GM12878 (cell line): ENCODE measurements at regions not wholly inside any gene's neighbourhood (a gene's known extent, or its start where the extent isn't known, plus 50 kb on each side); places are given as distances from the start of the nearest gene placed in this dataset.

ENCODE experiments used
- ATAC-seq: fragments of 200-7000 bp; cut with Tn5 transposase; 3 replicates; pipeline ENCODE4 v1.9.1; 2020; ENCODE audit warnings: mild to moderate bottlenecking, moderate library complexity
- BruUV-seq: library from RNA; stranded (reverse); fragments of 400-500 nt; replicated peaks from 2 replicates; lab custom pipeline; 2021; lab: Mats Ljungman, UMichigan
- CTCF ChIA-PET: fragments of 300-600 bp; sonication (Branson Sonifier 250); formaldehyde crosslinking; extraction: SDS; loops from one replicate; lab custom pipeline; 2021; ENCODE audit warnings: inconsistent platforms; lab: Yijun Ruan, JAX
- POLR2A ChIA-PET: fragments of 350-600 bp; formaldehyde crosslinking; extraction: SDS; loops from one replicate; lab custom pipeline; 2021; ENCODE audit warnings: inconsistent platforms; lab: Charles Lee
- RAD21 ChIA-PET: fragments of 300-600 bp; sonication (Branson Sonifier 250); formaldehyde crosslinking; loops from one replicate; lab custom pipeline; 2023; ENCODE audit warnings: antibody characterized with exemption; ENCODE audit not compliant: unreplicated experiment; lab: Charles Lee
- SMC1A ChIA-PET: fragments of 300-600 bp; sonication (Branson Sonifier 250); formaldehyde crosslinking; loops from one replicate; lab custom pipeline; 2023; ENCODE audit not compliant: unreplicated experiment, uncharacterized antibody; lab: Charles Lee
- DNase-seq: peaks from one replicate; pipeline ENCODE4 v3.0.0-alpha.2; 2011; ENCODE audit warnings: low read depth, low spot score
- FAIRE-seq: peaks from 3 replicates; lab custom pipeline; 2011; peaks lifted over from hg19 to GRCh38; lab: Jason Lieb, UNC
- H2AFZ ChIP-seq: 2 replicates; pipeline ENCODE4 v1.6.0; 2011; ENCODE audit warnings: low read depth, low read length, control low read depth; ENCODE audit not compliant: control insufficient read depth
- H3K27ac ChIP-seq: 2 replicates; pipeline ENCODE4 v1.5.1; 2011; ENCODE audit warnings: control low read depth; ENCODE audit not compliant: control insufficient read depth, insufficient read depth
- H3K27me3 ChIP-seq, 2 experiments: replicated peaks in 1 of 2; 2 replicates each; pipeline versions ENCODE4 v1.6.0 to v1.6.1; 2011; ENCODE audit warnings: low read length in 1 of 2; ENCODE audit not compliant: control insufficient read depth in 2 of 2, insufficient read depth in 2 of 2
- H3K36me3 ChIP-seq, 2 experiments: 2 replicates each; pipeline ENCODE4 v1.5.1; 2011; ENCODE audit warnings: low read length in 1 of 2; ENCODE audit not compliant: control insufficient read depth in 2 of 2, insufficient read depth in 2 of 2
- H3K4me1 ChIP-seq: 2 replicates; pipeline ENCODE4 v1.6.1; 2011; ENCODE audit warnings: mild to moderate bottlenecking, low read length, moderate library complexity, mixed read lengths; ENCODE audit not compliant: control insufficient read depth, insufficient read depth
- H3K4me2 ChIP-seq: 2 replicates; pipeline ENCODE4 v1.6.0; 2011; ENCODE audit warnings: control low read depth; ENCODE audit not compliant: control insufficient read depth, insufficient read depth
- H3K4me3 ChIP-seq: fragments of 200-600 bp; sonication (generic); 2 replicates; pipeline ENCODE4 v1.5.1; 2016
- H3K79me2 ChIP-seq: 2 replicates; pipeline ENCODE4 v1.6.0; 2011; ENCODE audit warnings: low read length; ENCODE audit not compliant: control insufficient read depth, insufficient read depth
- H3K9ac ChIP-seq: 2 replicates; pipeline ENCODE4 v1.8.0; 2011; ENCODE audit warnings: low read length, control low read depth, mixed read lengths; ENCODE audit not compliant: control insufficient read depth, insufficient read depth
- H3K9me3 ChIP-seq: replicated peaks from 3 replicates; pipeline ENCODE4 v1.5.1; 2011; ENCODE audit warnings: mild to moderate bottlenecking, low read length; ENCODE audit not compliant: control insufficient read depth, insufficient read depth
- H4K20me1 ChIP-seq: 2 replicates; pipeline ENCODE4 v1.6.0; 2011; ENCODE audit not compliant: control insufficient read depth, insufficient read depth
- BHLHE40 ChIP-seq, 2 experiments: fragments of 450-650 bp in 1 of 2; IDR thresholded peaks; 2 replicates each; pipeline ENCODE4 v1.6.1; 2011 to 2017; ENCODE audit warnings: low read depth in 2 of 2, borderline replicate concordance in 1 of 2, improper control_type of control experiment in 1 of 2, low read length in 1 of 2, mild to moderate bottlenecking in 1 of 2
- CBFB ChIP-seq: IDR thresholded peaks from 2 replicates; pipeline ENCODE4 v1.6.1; 2016; ENCODE audit warnings: antibody characterized with exemption, low read depth
- E2F4 ChIP-seq: IDR thresholded peaks from 2 replicates; pipeline ENCODE4 v1.6.1; 2012; ENCODE audit warnings: low read depth, low read length, improper control_type of control experiment
- LARP7 ChIP-seq: fragments of 450-650 bp; IDR thresholded peaks from 2 replicates; pipeline ENCODE4 v1.6.1; 2017; ENCODE audit warnings: mild to moderate bottlenecking
- MEF2B ChIP-seq: fragments of 450-650 bp; IDR thresholded peaks from 2 replicates; pipeline ENCODE4 v1.6.1; 2018; ENCODE audit warnings: mild to moderate bottlenecking, moderate library complexity; ENCODE audit not compliant: partially characterized antibody, poor library complexity, severe bottlenecking
- REST ChIP-seq: IDR thresholded peaks from 2 replicates; pipeline ENCODE4 v1.6.1; 2012; ENCODE audit warnings: mild to moderate bottlenecking, low read depth, low read length
- SKIL ChIP-seq: fragments of 450-650 bp; IDR thresholded peaks from 2 replicates; pipeline ENCODE4 v1.6.1; 2017; ENCODE audit warnings: mild to moderate bottlenecking, low read depth, inconsistent platforms; ENCODE audit not compliant: poor library complexity, severe bottlenecking
- SP1 ChIP-seq: IDR thresholded peaks from one replicate; pipeline ENCODE4 v1.6.1; 2011; ENCODE audit warnings: low read depth, low read length
- ZNF24 ChIP-seq: fragments of 450-650 bp; IDR thresholded peaks from 2 replicates; pipeline ENCODE4 v1.6.1; 2017; ENCODE audit warnings: antibody characterized with exemption, mild to moderate bottlenecking
- ZNF274 ChIP-seq: IDR thresholded peaks from one replicate; pipeline ENCODE4 v1.8.0; 2011; ENCODE audit not compliant: insufficient read length, insufficient read depth
- WGBS: methylation state at CpG from one replicate; pipeline ENCODE4 v1.1.6; 2016; ENCODE audit warnings: low lambda C conversion rate; ENCODE audit not compliant: insufficient replicate concordance, insufficient coverage; ENCODE audit errors: missing lambda C conversion rate; 5-methylcytosine and 5-hydroxymethylcytosine counted together
- in situ Hi-C: fragments of 300-500 bp; cut with MboI; formaldehyde crosslinking; loops from 9 replicates; pipeline ENCODE4 v1.14.3; 2018; ENCODE audit warnings: mixed read lengths
- intact Hi-C: fragments of 100-400 bp; cut with micrococcal nuclease; formaldehyde crosslinking; loops from one replicate; pipeline ENCODE4 v1.14.2; 2022; ENCODE audit not compliant: unreplicated experiment

- POLR2A ChIA-PET = no interaction called here
- Histone ChIP-seq H3K79me2 (no peaks in the 10 kb centered on the region), H2AFZ (no peak overlapping the region), H3K9me3 (no peaks in the 10 kb centered on the region), H3K4me3 (no peak overlapping the region), H3K4me1 (no peaks in the 10 kb centered on the region), H4K20me1 (no peaks in the 10 kb centered on the region), H3K4me2 (no peak overlapping the region), H3K9ac (no peak overlapping the region), H3K27ac (no peak overlapping the region), H3K36me3 (no peaks in the 10 kb centered on the region), H3K27me3 (no peaks in the 10 kb centered on the region)
- BruUV-seq = no TSS peak
- CTCF ChIA-PET = no interaction called here
- RAD21 ChIA-PET = no interaction called here
- intact Hi-C loops = no loop called here
- in situ Hi-C loops = no loop called here
- FAIRE-seq (no peak), ATAC-seq (no peak), DNase-seq (no peak)
- SMC1A ChIA-PET = no interaction called here
- TF ChIP-seq MEF2B (no peak), BHLHE40 (IDR thresholded peaks at IDR 0.05; ENCODE audit: borderline replicate concordance in 1 of 2, low read depth in 2 of 2, low read length in 1 of 2) (no peak)
- 6% methylated on average over 3 of the region's 3 CpGs for WGBS
These were observed 80.0 kb downstream of the ZNF622 start for GRCh38 chr5:16385516-16386090.

GRCh38 chr5:16384804-16385203, 80.8 kb downstream of the ZNF622 start:
- Histone ChIP-seq H3K9ac (no peak overlapping the region), H3K27ac (no peak overlapping the region), H3K4me3 (no peak overlapping the region), H3K9me3 (no peaks in the 10 kb centered on the region), H4K20me1 (no peaks in the 10 kb centered on the region), H3K79me2 (no peaks in the 10 kb centered on the region), H3K4me2 (no peak overlapping the region), H3K27me3 (no peaks in the 10 kb centered on the region), H3K4me1 (no peaks in the 10 kb centered on the region), H3K36me3 (no peaks in the 10 kb centered on the region), H2AFZ (no peak overlapping the region)
- CTCF ChIA-PET = no interaction called here
- BruUV-seq = no TSS peak
- ATAC-seq (no peak), FAIRE-seq (no peak), DNase-seq (no peak)
- in situ Hi-C loops = no loop called here
- SMC1A ChIA-PET = no interaction called here
- 8% methylated on average over 4 of the region's 4 CpGs for WGBS
- intact Hi-C loops = no loop called here
- POLR2A ChIA-PET = no interaction called here
- RAD21 ChIA-PET = no interaction called here
- TF ChIP-seq ZNF24 = no peak
- no peak for TF ChIP-seq REST
- no peak for TF ChIP-seq CBFB
- no peak for TF ChIP-seq SP1
- TF ChIP-seq LARP7 = no peak
- no peak for TF ChIP-seq E2F4
- no peak for TF ChIP-seq SKIL
- TF ChIP-seq ZNF274 = no peak
